Ramos (cell line): ENCODE measurements at regions not wholly inside any gene's neighbourhood (a gene's known extent, or its start where the extent isn't known, plus 50 kb on each side); places are given as distances from the start of the nearest gene placed in this dataset.

Experiments used
- in situ Hi-C: fragments of 300-500 bp; cut with MboI; formaldehyde crosslinking; loops from one replicate; pipeline ENCODE4 v1.14.3; 2022; ENCODE audit warnings: low sequenced_read_pairs; ENCODE audit not compliant: unreplicated experiment

DNA sequence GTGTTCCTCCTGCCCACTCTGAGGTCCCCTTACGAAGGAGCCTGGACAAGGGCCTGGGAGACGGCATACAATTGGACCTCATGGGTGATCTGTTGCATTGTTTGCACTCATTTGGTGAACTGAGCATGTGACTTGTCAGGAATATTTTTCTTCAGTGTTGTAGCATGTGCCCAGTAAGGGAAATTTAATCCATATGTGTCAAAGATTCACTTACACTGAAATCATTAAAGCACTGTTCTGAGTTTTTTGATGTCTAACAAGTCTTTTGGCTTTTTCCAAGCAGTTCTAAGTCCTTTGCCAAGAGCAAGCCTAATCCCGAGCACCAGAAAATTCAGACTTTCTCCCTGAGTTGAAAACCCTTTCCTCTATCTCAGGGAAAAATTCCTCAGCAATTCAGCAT, 61.6 kb upstream of the RPS23 start:
- in situ Hi-C loops: loop anchor here (25.0 kb wide), 1 partner anchor 1223 kb away; no protein-coding TSS in a partner anchor

DNA sequence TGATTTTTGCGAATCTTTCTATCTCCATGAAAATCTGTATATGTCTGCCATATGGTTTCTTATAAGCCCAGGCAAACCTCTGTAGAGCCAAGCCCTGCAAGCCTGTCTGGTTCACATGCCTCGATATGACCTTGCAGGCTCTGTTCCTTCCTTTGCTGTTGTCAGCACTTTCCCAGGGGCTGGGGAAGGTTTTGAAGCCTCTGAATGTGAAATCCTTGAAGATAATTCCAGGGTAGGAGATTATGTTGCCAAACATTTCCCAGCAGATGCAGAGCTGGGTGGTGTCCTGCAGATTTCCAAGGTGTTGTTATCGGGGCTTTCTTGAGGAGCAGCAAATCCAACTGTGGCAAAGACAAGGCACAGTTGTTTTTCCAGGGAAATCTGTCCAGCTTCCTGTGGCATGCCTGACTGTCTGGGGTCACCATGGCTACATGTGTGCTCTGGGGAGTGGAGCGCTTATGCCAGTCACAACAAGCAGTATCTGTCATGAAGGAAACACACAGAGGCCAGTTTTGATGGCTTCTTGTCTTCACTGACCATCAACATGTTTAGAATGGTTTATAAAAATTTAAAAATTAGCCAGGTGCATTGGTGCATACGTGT, 60.7 kb upstream of the RPS23 start:
- in situ Hi-C loops: loop anchor here (25.0 kb wide), 1 partner anchor 1223 kb away; no protein-coding TSS in a partner anchor

- in situ Hi-C loops: loop anchor here (25.0 kb wide), 1 partner anchor 1225 kb away; no protein-coding TSS in a partner anchor
Observed at GRCh38 chr5:82336959-82337351, 58.8 kb upstream of the RPS23 start.

DNA sequence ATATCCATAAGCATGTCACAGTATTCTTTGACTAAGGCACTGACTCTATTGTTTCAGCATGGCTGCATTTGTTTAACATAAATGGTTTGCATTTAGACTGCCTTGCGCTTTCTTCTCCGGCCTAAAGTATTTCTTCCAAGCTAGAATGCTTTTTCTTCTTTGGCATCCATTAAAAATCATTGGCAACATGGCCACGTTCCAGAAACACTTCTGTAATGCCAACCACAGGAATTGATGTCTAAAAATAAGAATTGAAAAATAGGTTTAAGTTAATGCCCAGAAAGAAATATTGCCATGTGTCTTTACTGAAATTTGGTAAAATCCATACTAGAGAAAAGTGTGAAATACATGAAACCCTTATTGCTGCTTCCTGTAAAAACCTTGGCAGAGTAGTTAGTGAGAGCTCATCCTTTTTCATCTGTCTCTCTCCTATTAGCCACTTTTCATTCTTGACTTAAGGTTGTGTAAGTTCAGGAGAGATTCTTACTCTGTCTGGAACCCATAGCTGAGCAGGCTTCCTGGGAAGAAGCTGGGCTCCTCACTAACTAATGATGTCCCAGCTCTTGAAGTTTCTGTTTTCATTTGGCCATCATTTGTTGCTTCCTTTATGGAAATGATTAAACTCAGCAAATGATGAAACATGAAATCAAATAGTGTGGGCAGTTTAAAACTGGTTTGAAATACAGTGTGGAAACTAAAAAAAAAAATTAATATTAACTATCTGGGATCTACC, 58.2 kb upstream of the RPS23 start:
- in situ Hi-C loops: loop anchor here (25.0 kb wide), 1 partner anchor 1226 kb away; no protein-coding TSS in a partner anchor

GRCh38 chr5:82335806-82336205, 57.7 kb upstream of the RPS23 start:
- in situ Hi-C loops: loop anchor here (25.0 kb wide), 1 partner anchor 1226 kb away; no protein-coding TSS in a partner anchor

DNA sequence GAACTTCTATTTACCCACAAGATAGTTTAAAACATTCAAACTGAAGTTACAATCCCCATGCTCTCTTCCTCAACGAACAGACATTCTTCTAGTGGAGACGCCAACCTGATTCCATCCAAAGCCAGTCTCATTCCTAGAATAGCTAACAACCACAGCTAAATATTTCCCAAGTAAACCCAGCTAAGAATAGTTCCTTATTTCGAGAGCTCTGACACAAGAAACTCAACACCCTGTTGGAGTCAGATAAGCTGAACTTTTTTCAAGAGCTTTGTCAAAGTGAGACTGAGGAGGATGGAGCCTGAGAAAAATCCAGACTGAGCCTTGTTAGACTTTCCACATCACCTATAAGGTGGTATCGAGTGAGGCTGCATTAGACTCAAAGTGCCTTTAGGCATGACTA, 56.7 kb upstream of the RPS23 start:
- in situ Hi-C loops: loop anchor here (25.0 kb wide), 1 partner anchor 1227 kb away; no protein-coding TSS in a partner anchor

DNA sequence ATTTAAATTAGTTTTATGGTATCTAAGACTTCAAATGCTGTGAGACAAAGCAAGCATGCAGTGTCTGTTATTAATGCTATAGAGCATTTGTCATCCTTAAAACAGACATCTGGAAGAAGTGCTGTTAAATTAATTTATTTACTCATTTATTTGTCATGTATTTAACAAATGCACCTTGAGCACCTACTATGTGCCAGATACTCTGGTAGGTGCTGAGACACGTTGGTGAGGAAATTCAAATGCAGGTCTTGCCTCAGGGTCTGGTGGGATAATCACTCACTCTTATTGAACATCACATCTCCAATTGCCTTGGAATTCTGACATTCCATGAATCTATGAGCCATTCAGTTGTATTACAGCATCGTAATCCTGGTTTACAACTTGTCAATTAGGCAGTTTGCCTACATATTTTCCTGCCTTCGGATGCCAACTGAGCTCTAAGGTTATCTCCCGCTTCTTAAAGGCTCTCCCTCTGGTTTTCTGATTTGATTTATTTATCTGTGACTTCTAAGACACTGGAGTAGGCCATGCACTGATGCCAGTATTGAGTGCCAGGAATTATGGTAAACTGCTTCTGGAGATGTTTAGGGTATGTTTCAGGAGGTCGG, 56.0 kb upstream of the RPS23 start:
- in situ Hi-C loops: loop anchor here (25.0 kb wide), 1 partner anchor 1228 kb away; no protein-coding TSS in a partner anchor

GRCh38 chr5:82332886-82333615, 54.9 kb upstream of the RPS23 start:
- in situ Hi-C loops: loop anchor here (25.0 kb wide), 1 partner anchor 1229 kb away; no protein-coding TSS in a partner anchor

DNA sequence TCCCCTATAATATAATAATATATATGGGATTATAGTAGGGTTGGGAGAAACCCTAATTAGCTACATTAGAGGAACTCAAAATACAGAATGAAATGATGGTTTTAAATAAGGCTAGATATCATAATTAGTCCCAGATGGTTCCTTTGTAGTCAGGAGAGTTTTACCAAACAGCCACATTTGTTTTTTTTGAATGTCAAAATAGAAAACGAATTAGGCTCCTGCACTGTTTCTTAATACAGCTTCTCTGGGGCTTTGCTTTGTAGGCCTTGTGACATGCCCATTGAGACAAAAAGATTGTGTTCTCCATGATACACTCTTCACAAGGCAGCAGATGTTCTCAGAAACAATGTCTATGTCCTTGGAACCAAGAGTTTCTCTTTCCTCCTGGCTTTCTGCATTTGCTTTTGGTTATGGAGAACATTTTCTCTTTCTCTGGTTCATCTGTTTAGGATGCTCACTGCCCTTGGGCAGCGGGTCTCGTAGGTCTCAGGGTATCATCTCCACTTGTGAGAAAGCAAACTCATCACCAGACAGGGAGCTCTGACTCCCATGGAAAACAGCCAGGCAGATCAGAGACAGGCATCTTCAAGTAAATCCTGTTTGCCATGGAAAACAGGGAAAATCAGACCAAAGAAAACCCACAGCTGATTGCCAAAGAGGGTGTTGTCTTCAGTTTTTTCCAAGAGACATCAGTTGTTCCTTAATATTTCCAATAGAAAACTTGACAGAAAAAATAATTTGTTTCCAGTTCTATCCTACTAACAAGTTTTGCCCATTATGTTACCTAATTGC, 54.1 kb upstream of the RPS23 start:
- in situ Hi-C loops: loop anchor here (25.0 kb wide), 1 partner anchor 1230 kb away; no protein-coding TSS in a partner anchor

- in situ Hi-C loops: loop anchor here (25.0 kb wide), 1 partner anchor 1231 kb away; no protein-coding TSS in a partner anchor
Observed at GRCh38 chr5:82331557-82331956, 53.4 kb upstream of the RPS23 start.

DNA sequence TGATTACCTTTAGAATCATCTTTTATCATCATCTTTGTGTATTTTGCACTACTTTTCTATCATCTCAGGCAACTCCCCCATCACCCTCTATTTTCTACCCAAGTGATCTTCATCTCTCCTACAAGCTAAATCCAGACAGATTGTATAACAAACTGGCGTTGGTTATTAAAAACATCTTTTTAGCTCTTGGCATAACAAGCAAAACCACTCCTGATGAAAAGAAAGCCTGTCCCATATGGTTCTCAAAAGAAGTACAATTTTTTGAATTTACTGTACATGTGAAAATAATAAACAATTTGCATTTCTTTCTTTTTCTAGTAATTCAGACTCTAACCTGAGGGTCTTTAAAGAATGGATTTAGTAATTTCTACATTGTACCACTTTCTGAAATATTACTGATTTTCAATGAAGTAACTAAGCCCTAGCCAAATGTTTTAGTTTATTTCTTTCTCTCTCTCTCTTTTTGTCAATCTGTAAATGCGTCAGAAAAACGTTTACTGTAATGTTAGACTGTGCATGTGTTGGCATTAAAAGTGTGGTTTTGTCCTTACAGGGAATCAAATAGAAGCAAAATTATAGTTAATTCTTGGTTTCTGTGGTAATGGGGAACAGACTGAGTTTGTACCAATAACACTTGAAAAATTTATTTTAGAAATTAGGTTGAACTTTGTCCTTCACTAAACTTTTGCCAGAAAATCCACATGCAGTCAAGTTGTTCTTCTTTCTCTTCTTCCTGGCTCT, 52.5 kb upstream of the RPS23 start:
- in situ Hi-C loops: loop anchor here (25.0 kb wide), 1 partner anchor 1232 kb away; no protein-coding TSS in a partner anchor

DNA sequence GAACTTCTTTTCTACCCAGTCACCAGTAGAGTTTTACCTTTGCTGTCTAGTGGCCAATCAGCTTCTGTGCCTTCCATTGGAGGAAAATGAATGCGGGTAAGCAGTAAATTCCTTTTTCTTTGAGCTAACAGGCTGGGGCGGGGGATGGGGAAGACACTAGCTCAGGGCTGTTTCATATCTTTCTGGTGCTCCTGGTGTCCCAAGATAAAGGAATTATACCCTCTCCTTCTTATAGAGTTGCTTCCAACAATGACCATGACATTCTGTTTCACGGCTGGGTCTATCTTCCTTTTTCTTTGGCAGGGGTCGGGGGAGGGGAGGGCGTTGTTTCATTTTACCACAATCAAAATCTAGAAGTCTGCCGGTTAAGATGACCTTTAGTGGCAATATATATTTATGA, 51.2 kb upstream of the RPS23 start:
- in situ Hi-C loops: loop anchor here (25.0 kb wide), 1 partner anchor 1233 kb away; no protein-coding TSS in a partner anchor
